22Rv1 (cell line): ENCODE measurements at regions not wholly inside any gene's neighbourhood (a gene's known extent, or its start where the extent isn't known, plus 50 kb on each side); places are given as distances from the start of the nearest gene placed in this dataset.

ENCODE experiments used
- CTCF ChIP-seq: fragments of 450-650 bp; IDR thresholded peaks from 2 replicates; pipeline ENCODE4 v1.5.1; 2017; ENCODE audit warnings: mild to moderate bottlenecking
- ZFX ChIP-seq: fragments of 450-650 bp; IDR thresholded peaks from 2 replicates; pipeline ENCODE4 v1.6.1; 2017; ENCODE audit warnings: antibody characterized with exemption, borderline replicate concordance

GRCh38 chr7:25562673-25563182, 334.4 kb upstream of the NPVF start:
- TF ChIP-seq CTCF (no peak), ZFX (no peak)
